Osteoblast (primary cell): ENCODE measurements at regions not wholly inside any gene's neighbourhood (a gene's known extent, or its start where the extent isn't known, plus 50 kb on each side); places are given as distances from the start of the nearest gene placed in this dataset.
A peak's percentile ranks its signal among the peaks of the same experiment; 100 is the strongest.

Experiments
- DNase-seq: peaks from one replicate; pipeline ENCODE4 v3.0.0; 2011; ENCODE audit warnings: low spot score, mixed read lengths; ENCODE audit not compliant: insufficient read length; ENCODE audit errors: missing footprints
- H2AFZ ChIP-seq: 2 replicates; pipeline ENCODE4 v1.6.0; 2011; ENCODE audit warnings: mild to moderate bottlenecking, low read length
- H3K27ac ChIP-seq: 2 replicates; pipeline ENCODE4 v1.5.1; 2011; ENCODE audit warnings: mild to moderate bottlenecking, low read depth, low read length, moderate library complexity
- H3K27me3 ChIP-seq: 2 replicates; pipeline ENCODE4 v1.6.0; 2012; ENCODE audit warnings: mild to moderate bottlenecking, control low read depth, inconsistent platforms, low read length, moderate library complexity; ENCODE audit not compliant: insufficient read depth
- H3K36me3 ChIP-seq: 2 replicates; pipeline ENCODE4 v1.5.1; 2011; ENCODE audit warnings: mild to moderate bottlenecking, low read length, control low read depth, moderate library complexity; ENCODE audit not compliant: insufficient read depth
- H3K4me1 ChIP-seq: 2 replicates; pipeline ENCODE4 v1.5.1; 2011; ENCODE audit warnings: mild to moderate bottlenecking, low read length, control low read depth, moderate library complexity; ENCODE audit not compliant: insufficient read depth
- H3K4me2 ChIP-seq: 2 replicates; pipeline ENCODE4 v1.6.0; 2011; ENCODE audit warnings: mild to moderate bottlenecking, low read length; ENCODE audit not compliant: insufficient read depth
- H3K4me3 ChIP-seq: fragments of 200-600 bp; sonication (generic); 3 replicates; pipeline ENCODE4 v1.5.1; 2012; ENCODE audit warnings: mild to moderate bottlenecking, low read length, inconsistent platforms; ENCODE audit not compliant: insufficient read depth
- H3K79me2 ChIP-seq: 2 replicates; pipeline ENCODE4 v1.6.0; 2012; ENCODE audit warnings: mild to moderate bottlenecking, low read length, control low read depth, inconsistent platforms; ENCODE audit not compliant: insufficient read depth
- H3K9me3 ChIP-seq: 2 replicates; pipeline ENCODE4 v1.5.1; 2011; ENCODE audit warnings: low read depth, low read length, control low read depth
- H4K20me1 ChIP-seq: 2 replicates; pipeline ENCODE4 v1.6.0; 2012; ENCODE audit warnings: mild to moderate bottlenecking, low read length, control low read depth; ENCODE audit not compliant: insufficient read depth
- CTCF ChIP-seq: IDR thresholded peaks from 2 replicates; pipeline ENCODE4 v1.5.1; 2011; ENCODE audit warnings: mild to moderate bottlenecking, low read depth, low read length, moderate library complexity; ENCODE audit errors: extremely low read depth

GRCh38 chr16:87190288-87191230, 126.6 kb downstream of the C16orf95 start:
- TF ChIP-seq CTCF: peak; percentile 15
- Histone ChIP-seq H3K27ac (no peak overlapping the region), H3K4me2 (no peak overlapping the region), H3K79me2 (no peaks in the 10 kb centered on the region), H3K4me1 (peaks cover 10% of the 10 kb centered on the region), H3K4me3 (no peak overlapping the region), H3K36me3 (no peaks in the 10 kb centered on the region), H4K20me1 (no peaks in the 10 kb centered on the region), H3K27me3 (no peaks in the 10 kb centered on the region), H2AFZ (no peak overlapping the region), H3K9me3 (peaks cover 10% of the 10 kb centered on the region)
- DNase-seq: peak; percentile 81

GRCh38 chr16:87192452-87193073, 124.6 kb downstream of the C16orf95 start:
- H4K20me1 ChIP-seq: no peaks in the 10 kb centered on the region
- H3K79me2 ChIP-seq: no peaks in the 10 kb centered on the region
- no peak for TF ChIP-seq CTCF
- no peak overlapping the region for H3K4me3 ChIP-seq
- H3K27me3 ChIP-seq: no peaks in the 10 kb centered on the region
- H3K4me1 ChIP-seq: no peaks in the 10 kb centered on the region
- H3K4me2 ChIP-seq: no peak overlapping the region
- no peaks in the 10 kb centered on the region for H3K36me3 ChIP-seq
- DNase-seq: peak; percentile 17
- H3K27ac ChIP-seq: no peak overlapping the region
- H3K9me3 ChIP-seq: peaks cover 10% of the 10 kb centered on the region
- H2AFZ ChIP-seq: peak overlapping the region; percentile 34

- no peaks in the 10 kb centered on the region for H3K36me3 ChIP-seq
- no peaks in the 10 kb centered on the region for H3K79me2 ChIP-seq
- H4K20me1 ChIP-seq: no peaks in the 10 kb centered on the region
- H3K4me2 ChIP-seq: no peak overlapping the region
- H3K9me3 ChIP-seq: peaks cover 10% of the 10 kb centered on the region
- DNase-seq: peak; percentile 70
- H3K27ac ChIP-seq: no peak overlapping the region
- no peaks in the 10 kb centered on the region for H3K27me3 ChIP-seq
- no peak for TF ChIP-seq CTCF
- H3K4me3 ChIP-seq: no peak overlapping the region
- H2AFZ ChIP-seq: no peak overlapping the region
- H3K4me1 ChIP-seq: no peaks in the 10 kb centered on the region
Observed at GRCh38 chr16:87194172-87194571, 123.0 kb downstream of the C16orf95 start.

- Histone ChIP-seq H3K36me3 (no peaks in the 10 kb centered on the region), H2AFZ (no peak overlapping the region), H3K4me2 (no peak overlapping the region), H3K4me3 (no peak overlapping the region), H3K27ac (no peak overlapping the region), H3K4me1 (peaks cover 1% of the 10 kb centered on the region), H4K20me1 (no peaks in the 10 kb centered on the region), H3K79me2 (no peaks in the 10 kb centered on the region), H3K27me3 (no peaks in the 10 kb centered on the region), H3K9me3 (peaks cover 4% of the 10 kb centered on the region)
- DNase-seq: peak; percentile 42
- no peak for TF ChIP-seq CTCF
Observed at GRCh38 chr16:87195161-87195560, 122.0 kb downstream of the C16orf95 start.
